ENCODE measurements at regions not wholly inside any gene's neighbourhood (a gene's known extent, or its start where the extent isn't known, plus 50 kb on each side); places are given as distances from the start of the nearest gene placed in this dataset.

GRCh38 chrY:8547931-8548330 lies 789.3 kb upstream of the TSPY4 start:
- no peak for DNase-seq (ENCODE audit: extremely low read depth in 1 of 11, low read depth in 9 of 11, low spot score in 4 of 11)

GRCh38 chrY:8551323-8551722 lies 785.9 kb upstream of the TSPY4 start:
- no peak for DNase-seq (ENCODE audit: extremely low read depth in 1 of 11, low read depth in 9 of 11, low spot score in 4 of 11)

DNA sequence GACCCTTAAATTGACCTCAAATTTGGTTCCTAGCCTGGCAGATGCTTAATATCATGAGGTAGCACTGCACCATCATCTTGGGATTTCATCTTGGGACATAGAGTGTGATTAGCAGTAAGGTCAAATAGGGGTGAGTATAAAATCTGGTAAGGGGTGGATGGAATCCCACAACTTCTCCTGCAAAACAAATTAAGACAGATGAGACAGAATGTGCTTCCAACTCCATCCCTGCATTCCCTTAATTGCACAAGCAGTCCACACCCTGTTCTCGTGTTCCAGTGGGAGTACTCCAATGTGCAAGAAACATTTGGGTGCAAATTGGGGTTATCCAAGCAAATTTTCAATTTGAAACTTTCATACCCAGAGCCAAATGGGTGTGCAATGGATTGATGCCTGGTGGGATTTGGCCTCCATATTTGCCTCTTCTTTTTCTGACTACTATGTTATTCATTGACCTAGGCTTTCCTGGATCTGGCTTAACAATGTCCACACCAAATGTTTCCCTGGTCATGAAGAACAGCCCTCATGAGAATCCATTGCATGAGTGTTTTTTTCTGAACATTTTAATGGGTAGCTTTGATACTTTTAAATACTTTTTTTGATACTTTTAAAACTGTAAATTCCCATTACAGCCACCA lies 785.0 kb upstream of the TSPY4 start:
- no peak for DNase-seq (ENCODE audit: extremely low read depth in 1 of 11, low read depth in 9 of 11, low spot score in 4 of 11)

DNA sequence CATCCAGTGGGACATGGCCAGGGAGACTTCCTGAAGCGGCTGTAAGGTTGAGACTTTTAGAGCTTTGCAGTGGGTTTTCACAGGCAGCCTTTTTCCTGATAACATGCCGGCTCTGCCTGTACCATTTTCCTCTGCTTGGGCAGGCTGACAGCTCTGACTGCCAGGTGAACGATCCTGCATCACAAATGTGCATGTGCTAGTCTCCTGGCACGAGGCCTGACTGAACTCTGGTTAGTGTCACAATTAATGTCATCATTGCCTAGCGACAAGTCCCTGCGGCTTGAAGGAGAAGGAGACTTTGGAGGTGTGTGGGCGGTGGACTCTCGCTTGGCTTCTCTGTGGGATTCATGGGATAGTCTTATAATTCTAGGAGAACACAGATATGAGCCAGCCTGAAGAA lies 783.6 kb upstream of the TSPY4 start:
- no peak for DNase-seq (ENCODE audit: extremely low read depth in 1 of 11, low read depth in 9 of 11, low spot score in 4 of 11)

GRCh38 chrY:8561385-8561784 lies 775.9 kb upstream of the TSPY4 start:
- DNase-seq (ENCODE audit: extremely low read depth in 1 of 11, low read depth in 9 of 11, low spot score in 4 of 11): no peak

- peak in 1 of 11 donors; percentile 4 for DNase-seq (ENCODE audit: extremely low read depth in 1 of 11, low read depth in 9 of 11, low spot score in 4 of 11)
These were observed 774.7 kb upstream of the TSPY4 start for GRCh38 chrY:8562456-8563090.

DNA sequence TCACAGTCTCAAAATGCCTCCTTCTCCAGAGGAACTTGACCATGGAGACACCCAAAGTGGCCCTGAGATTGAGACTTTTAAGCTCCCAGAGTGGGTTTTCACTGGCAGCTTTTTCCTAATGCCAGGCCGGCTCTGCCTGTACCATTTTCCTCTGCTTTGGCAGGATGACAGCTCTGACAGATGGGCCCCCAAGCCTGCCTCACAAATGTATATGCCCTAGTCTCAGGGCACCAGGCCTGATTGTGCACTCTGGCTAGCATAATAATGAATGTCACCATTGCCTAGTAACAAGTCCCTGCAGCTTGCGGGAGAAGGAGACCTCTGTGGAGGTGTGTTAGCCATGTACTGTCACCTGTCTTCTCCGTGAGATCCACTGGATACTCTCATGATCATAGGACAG lies 772.8 kb upstream of the TSPY4 start:
- no peak for DNase-seq (ENCODE audit: extremely low read depth in 1 of 11, low read depth in 9 of 11, low spot score in 4 of 11)

DNA sequence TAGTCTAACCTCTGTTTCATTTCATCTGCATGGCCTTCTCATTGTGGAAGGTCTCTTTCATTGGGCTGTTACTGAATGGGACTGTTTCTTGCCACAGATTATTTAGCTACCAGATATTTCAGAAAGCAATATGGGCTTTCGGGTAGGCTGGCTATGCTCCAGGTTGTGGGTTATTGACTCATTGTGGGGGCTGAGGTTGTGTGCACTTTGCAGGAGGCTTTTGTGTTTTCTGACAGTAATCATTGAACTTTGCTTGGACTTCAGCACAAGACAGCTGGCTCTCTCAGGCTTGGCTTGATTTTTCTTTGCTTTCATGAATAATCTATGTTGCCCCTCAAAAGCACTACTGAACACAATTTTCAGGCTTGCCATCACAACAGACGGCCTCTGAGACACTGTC lies 771.1 kb upstream of the TSPY4 start:
- DNase-seq (ENCODE audit: extremely low read depth in 1 of 11, low read depth in 9 of 11, low spot score in 4 of 11): no peak

- DNase-seq (ENCODE audit: extremely low read depth in 1 of 11, low read depth in 9 of 11, low spot score in 4 of 11): no peak
These were observed 766.9 kb upstream of the TSPY4 start for GRCh38 chrY:8570384-8570783.

DNA sequence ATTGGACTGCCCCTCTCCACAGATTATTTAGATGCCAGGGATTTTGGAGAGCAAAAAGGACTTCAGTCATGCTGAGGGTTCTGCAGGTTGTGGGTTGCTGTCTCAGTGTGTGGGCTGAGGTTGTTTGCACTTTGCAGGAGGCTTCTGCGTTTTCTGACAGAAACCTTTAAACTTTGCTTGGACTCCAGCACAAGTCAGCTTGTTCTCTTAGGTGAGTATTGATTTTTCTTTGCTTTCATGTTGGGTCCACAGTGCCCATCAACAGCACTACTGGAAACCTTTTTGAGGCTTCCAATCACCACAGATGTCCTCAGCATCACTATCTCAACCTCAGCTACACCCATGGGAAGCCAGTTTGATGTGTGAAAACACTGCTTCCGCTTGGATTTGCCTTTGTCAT lies 764.3 kb upstream of the TSPY4 start:
- DNase-seq (ENCODE audit: extremely low read depth in 1 of 11, low read depth in 9 of 11, low spot score in 4 of 11): no peak

- DNase-seq (ENCODE audit: extremely low read depth in 1 of 11, low read depth in 9 of 11, low spot score in 4 of 11): no peak
These were observed 754.9 kb upstream of the TSPY4 start for GRCh38 chrY:8582277-8582850.

GRCh38 chrY:8583191-8583590 lies 754.1 kb upstream of the TSPY4 start:
- no peak for DNase-seq (ENCODE audit: extremely low read depth in 1 of 11, low read depth in 9 of 11, low spot score in 4 of 11)

- DNase-seq (ENCODE audit: extremely low read depth in 1 of 11, low read depth in 9 of 11, low spot score in 4 of 11): no peak
These were observed 746.6 kb upstream of the TSPY4 start for GRCh38 chrY:8590641-8591040.

GRCh38 chrY:8591821-8592516 lies 745.3 kb upstream of the TSPY4 start:
- peak in 1 of 11 donors; percentile 7 for DNase-seq (ENCODE audit: extremely low read depth in 1 of 11, low read depth in 9 of 11, low spot score in 4 of 11)

DNA sequence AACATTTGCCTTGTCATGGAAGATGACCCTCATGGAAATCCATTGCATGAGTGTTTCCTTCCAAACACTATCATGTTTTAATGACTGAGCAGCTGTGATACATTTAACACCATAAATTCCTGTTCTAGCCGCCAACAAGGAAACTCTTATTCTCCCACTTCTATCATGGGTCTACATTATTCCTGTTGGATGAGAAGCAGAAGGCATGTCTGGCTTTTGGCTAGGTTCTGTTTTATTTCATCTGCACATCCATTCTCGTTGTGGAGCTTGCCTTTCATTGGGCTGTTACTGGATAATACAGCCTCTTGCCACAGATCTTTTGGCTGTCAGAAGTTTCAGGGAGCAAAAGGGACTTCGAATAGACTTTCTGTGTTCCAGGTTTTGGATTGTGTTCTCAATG lies 742.6 kb upstream of the TSPY4 start:
- DNase-seq (ENCODE audit: extremely low read depth in 1 of 11, low read depth in 9 of 11, low spot score in 4 of 11): no peak

- no peak for DNase-seq (ENCODE audit: extremely low read depth in 1 of 11, low read depth in 9 of 11, low spot score in 4 of 11)
These were observed 738.1 kb upstream of the TSPY4 start for GRCh38 chrY:8599141-8599540.

- DNase-seq (ENCODE audit: extremely low read depth in 1 of 11, low read depth in 9 of 11, low spot score in 4 of 11): no peak
These were observed 726.6 kb upstream of the TSPY4 start for GRCh38 chrY:8610620-8611019.

GRCh38 chrY:8611815-8612214 lies 725.4 kb upstream of the TSPY4 start:
- no peak for DNase-seq (ENCODE audit: extremely low read depth in 1 of 11, low read depth in 9 of 11, low spot score in 4 of 11)

DNA sequence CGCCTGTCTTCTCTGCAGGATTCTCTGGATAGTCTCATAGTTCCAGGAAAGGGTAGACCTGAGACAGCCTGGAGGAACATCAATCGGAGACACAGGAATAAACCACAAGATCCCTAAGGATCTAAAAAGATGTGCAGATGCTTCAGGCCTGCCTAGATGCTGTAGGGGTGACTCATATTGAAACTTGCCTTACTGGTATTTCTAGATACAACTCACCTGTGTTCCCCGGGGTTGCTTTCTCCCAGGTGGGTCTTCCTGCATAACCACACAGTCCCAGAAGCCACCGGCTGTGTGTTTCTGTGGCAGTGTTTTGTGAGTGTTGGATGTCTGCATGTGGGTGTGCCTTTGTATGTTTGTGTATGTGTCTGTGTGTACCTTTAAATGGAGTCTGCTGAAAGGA lies 719.0 kb upstream of the TSPY4 start:
- no peak for DNase-seq (ENCODE audit: extremely low read depth in 1 of 11, low read depth in 9 of 11, low spot score in 4 of 11)

- DNase-seq (ENCODE audit: extremely low read depth in 1 of 11, low read depth in 9 of 11, low spot score in 4 of 11): no peak
These were observed 715.1 kb upstream of the TSPY4 start for GRCh38 chrY:8622156-8622555.

All from renal cortex interstitium (tissue), 11 donors.